Astrocyte (in vitro differentiated cells and primary cell): ENCODE measurements at regions not wholly inside any gene's neighbourhood (a gene's known extent, or its start where the extent isn't known, plus 50 kb on each side); places are given as distances from the start of the nearest gene placed in this dataset.

ENCODE experiments used
- DNase-seq: peaks from one replicate; pipeline ENCODE4 v3.0.0-alpha.2; 2010; ENCODE audit warnings: low read depth
- FAIRE-seq: peaks from 2 replicates; lab custom pipeline; 2011; peaks lifted over from hg19 to GRCh38; lab: Jason Lieb, UNC
- H2AFZ ChIP-seq: 2 replicates; pipeline ENCODE4 v1.6.0; 2012; ENCODE audit warnings: low read depth, low read length, inconsistent platforms
- H3K27ac ChIP-seq: 2 replicates; pipeline ENCODE4 v1.5.1; 2011; ENCODE audit warnings: low read depth, low read length, inconsistent platforms
- H3K27me3 ChIP-seq: 2 replicates; pipeline ENCODE4 v1.6.0; 2011; ENCODE audit warnings: low read length, inconsistent platforms; ENCODE audit not compliant: insufficient read depth
- H3K36me3 ChIP-seq: 2 replicates; pipeline ENCODE4 v1.5.1; 2011; ENCODE audit warnings: low read length, inconsistent platforms; ENCODE audit not compliant: insufficient read depth
- H3K4me1 ChIP-seq: 2 replicates; pipeline ENCODE4 v1.5.1; 2011; ENCODE audit warnings: low read length, inconsistent platforms; ENCODE audit not compliant: insufficient read depth
- H3K4me2 ChIP-seq: 2 replicates; pipeline ENCODE4 v1.6.0; 2012; ENCODE audit warnings: low read length, inconsistent platforms
- H3K4me3 ChIP-seq: 2 replicates; pipeline ENCODE4 v1.5.1; 2011; ENCODE audit warnings: low read depth, mild to moderate bottlenecking, low read length, inconsistent platforms; ENCODE audit not compliant: insufficient read depth
- H3K79me2 ChIP-seq: 2 replicates; pipeline ENCODE4 v1.6.0; 2012; ENCODE audit warnings: mild to moderate bottlenecking, low read length, inconsistent platforms; ENCODE audit not compliant: insufficient read depth
- H3K9ac ChIP-seq: 2 replicates; pipeline ENCODE4 v1.6.0; 2012; ENCODE audit warnings: mild to moderate bottlenecking, low read length, inconsistent platforms
- H3K9me3 ChIP-seq: 2 replicates; pipeline ENCODE4 v1.5.1; 2012; ENCODE audit warnings: low read depth, mild to moderate bottlenecking, low read length, inconsistent platforms; ENCODE audit not compliant: insufficient read depth
- H4K20me1 ChIP-seq: 2 replicates; pipeline ENCODE4 v1.6.0; 2012; ENCODE audit warnings: low read length, inconsistent platforms; ENCODE audit not compliant: insufficient read depth
- H3K27ac Mint-ChIP-seq: one replicate; pipeline ENCODE4 v1.8.0; 2021; ENCODE audit warnings: mild to moderate bottlenecking, mixed read lengths; ENCODE audit not compliant: unreplicated experiment
- H3K27me3 Mint-ChIP-seq: one replicate; pipeline ENCODE4 v1.8.0; 2021; ENCODE audit warnings: low read depth, mixed read lengths; ENCODE audit not compliant: unreplicated experiment
- H3K36me3 Mint-ChIP-seq: one replicate; pipeline ENCODE4 v1.8.0; 2021; ENCODE audit warnings: low read depth, mixed read lengths; ENCODE audit not compliant: unreplicated experiment
- H3K4me1 Mint-ChIP-seq: one replicate; pipeline ENCODE4 v1.8.0; 2021; ENCODE audit warnings: low read depth, mixed read lengths; ENCODE audit not compliant: unreplicated experiment
- H3K4me3 Mint-ChIP-seq: one replicate; pipeline ENCODE4 v1.8.0; 2021; ENCODE audit warnings: mild to moderate bottlenecking, moderate library complexity, mixed read lengths; ENCODE audit not compliant: unreplicated experiment
- H3K9me3 Mint-ChIP-seq: one replicate; pipeline ENCODE4 v1.8.0; 2021; ENCODE audit warnings: mild to moderate bottlenecking, mixed read lengths; ENCODE audit not compliant: unreplicated experiment
- EZH2 ChIP-seq: IDR thresholded peaks from 2 replicates; pipeline ENCODE4 v1.6.1; 2012; ENCODE audit warnings: mild to moderate bottlenecking, low read length, inconsistent platforms; ENCODE audit not compliant: insufficient read depth
- TF ChIP-seq, protein P1 (sequence below): IDR thresholded peaks from 2 replicates; pipeline ENCODE4 v1.5.1; 2011; ENCODE audit warnings: low read depth, mild to moderate bottlenecking, inconsistent platforms, low read length, moderate library complexity; ENCODE audit not compliant: insufficient read depth

GRCh38 chr7:93728292-93728691 is 153.8 kb upstream of the CALCR start:
- no peaks in the 10 kb centered on the region for H3K36me3 ChIP-seq
- TF ChIP-seq, protein P1, sequence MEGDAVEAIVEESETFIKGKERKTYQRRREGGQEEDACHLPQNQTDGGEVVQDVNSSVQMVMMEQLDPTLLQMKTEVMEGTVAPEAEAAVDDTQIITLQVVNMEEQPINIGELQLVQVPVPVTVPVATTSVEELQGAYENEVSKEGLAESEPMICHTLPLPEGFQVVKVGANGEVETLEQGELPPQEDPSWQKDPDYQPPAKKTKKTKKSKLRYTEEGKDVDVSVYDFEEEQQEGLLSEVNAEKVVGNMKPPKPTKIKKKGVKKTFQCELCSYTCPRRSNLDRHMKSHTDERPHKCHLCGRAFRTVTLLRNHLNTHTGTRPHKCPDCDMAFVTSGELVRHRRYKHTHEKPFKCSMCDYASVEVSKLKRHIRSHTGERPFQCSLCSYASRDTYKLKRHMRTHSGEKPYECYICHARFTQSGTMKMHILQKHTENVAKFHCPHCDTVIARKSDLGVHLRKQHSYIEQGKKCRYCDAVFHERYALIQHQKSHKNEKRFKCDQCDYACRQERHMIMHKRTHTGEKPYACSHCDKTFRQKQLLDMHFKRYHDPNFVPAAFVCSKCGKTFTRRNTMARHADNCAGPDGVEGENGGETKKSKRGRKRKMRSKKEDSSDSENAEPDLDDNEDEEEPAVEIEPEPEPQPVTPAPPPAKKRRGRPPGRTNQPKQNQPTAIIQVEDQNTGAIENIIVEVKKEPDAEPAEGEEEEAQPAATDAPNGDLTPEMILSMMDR = no peak
- no peak for TF ChIP-seq EZH2
- H4K20me1 ChIP-seq = no peaks in the 10 kb centered on the region
- H3K27me3 ChIP-seq = peaks cover 16% of the 10 kb centered on the region
- peaks cover 2% of the 10 kb centered on the region for H3K27me3 Mint-ChIP-seq
- no peak overlapping the region for H3K4me2 ChIP-seq
- no peak overlapping the region for H3K4me3 ChIP-seq
- H2AFZ ChIP-seq = no peak overlapping the region
- H3K9me3 Mint-ChIP-seq = peaks cover 5% of the 10 kb centered on the region
- H3K9ac ChIP-seq = no peak overlapping the region
- no peaks in the 10 kb centered on the region for H3K36me3 Mint-ChIP-seq
- no peak overlapping the region for H3K4me3 Mint-ChIP-seq
- DNase-seq (peak; percentile 35), FAIRE-seq (no peak)
- H3K9me3 ChIP-seq = no peaks in the 10 kb centered on the region
- H3K27ac Mint-ChIP-seq = no peak overlapping the region
- H3K79me2 ChIP-seq = no peaks in the 10 kb centered on the region
- no peak overlapping the region for H3K27ac ChIP-seq
- H3K4me1 Mint-ChIP-seq = no peaks in the 10 kb centered on the region
- no peaks in the 10 kb centered on the region for H3K4me1 ChIP-seq

- no peak for FAIRE-seq
- no peaks in the 10 kb centered on the region for H3K4me1 Mint-ChIP-seq
These were observed 151.4 kb upstream of the CALCR start for GRCh38 chr7:93725954-93726353.

More at GRCh38 chr7:93725954-93726353, 151.4 kb upstream of the CALCR start:
- no peaks in the 10 kb centered on the region for H3K9me3 ChIP-seq
- H3K4me1 ChIP-seq = no peaks in the 10 kb centered on the region
- no peak for TF ChIP-seq EZH2
- TF ChIP-seq, protein P1 = no peak
- H3K36me3 ChIP-seq = no peaks in the 10 kb centered on the region
- no peak overlapping the region for H3K4me3 ChIP-seq
- H4K20me1 ChIP-seq = no peaks in the 10 kb centered on the region
- no peak overlapping the region for H3K9ac ChIP-seq
- no peak for DNase-seq
- peaks cover 3% of the 10 kb centered on the region for H3K9me3 Mint-ChIP-seq
- H3K4me3 Mint-ChIP-seq = no peak overlapping the region
- peaks cover 2% of the 10 kb centered on the region for H3K27me3 Mint-ChIP-seq
- H3K27ac ChIP-seq = no peak overlapping the region
- H3K27me3 ChIP-seq = peaks cover 19% of the 10 kb centered on the region
- H3K36me3 Mint-ChIP-seq = no peaks in the 10 kb centered on the region
- H2AFZ ChIP-seq = no peak overlapping the region
- H3K27ac Mint-ChIP-seq = no peak overlapping the region
- H3K79me2 ChIP-seq = no peaks in the 10 kb centered on the region
- H3K4me2 ChIP-seq = no peak overlapping the region
